ENCODE measurements at regions not wholly inside any gene's neighbourhood (a gene's known extent, or its start where the extent isn't known, plus 50 kb on each side); places are given as distances from the start of the nearest gene placed in this dataset.
"Not testable (repeated sequence)": the region's sequence is repeated elsewhere in the genome, so short reads cannot be mapped to it uniquely, and the experiment has no call there.

GRCh38 chrX:551306-551705 is 79.3 kb upstream of the SHOX start:
- ChIA-PET POLR2A (no interaction called here), CTCF (no interaction called here)
- H3K9me3 Mint-ChIP-seq: peaks cover 8 to 33% (median 29%) of the 10 kb centered on the region in 3 donors
- H3K27me3 ChIP-seq (replicated peaks in 1 of 2; ENCODE audit: control insufficient read depth in 2 of 2, extremely low read depth in 1 of 2, insufficient read depth in 2 of 2, low read length in 1 of 2): peaks cover 0 to 4% of the 10 kb centered on the region in 2 experiments
- no peaks in the 10 kb centered on the region for H3K36me3 Mint-ChIP-seq
- no peak overlapping the region for H3K27ac ChIP-seq (ENCODE audit: low read length)
- no peaks in the 10 kb centered on the region for H3K9me3 ChIP-seq
- 73% methylated on average over 2 of the region's 2 CpGs for WGBS (ENCODE audit: insufficient coverage)
- ATAC-seq (replicated peaks in 1 of 4) (no peak), DNase-seq (no peak)
- no peaks in the 10 kb centered on the region for H3K4me1 ChIP-seq (ENCODE audit: control insufficient read depth in 1 of 2, extremely low read depth in 1 of 2, insufficient read depth in 2 of 2, low read length in 2 of 2)
- H3K36me3 ChIP-seq (ENCODE audit: control insufficient read depth in 2 of 2, extremely low read depth in 1 of 2, insufficient read depth in 1 of 2, low read length in 1 of 2): no peaks in the 10 kb centered on the region
- H3K4me3 ChIP-seq (ENCODE audit: control insufficient read depth in 1 of 2, extremely low read depth in 1 of 2, low read length in 1 of 2): no peak overlapping the region
- peaks cover 0 to 4% of the 10 kb centered on the region in 2 donors for H3K27me3 Mint-ChIP-seq
- H3K27ac Mint-ChIP-seq: no peak overlapping the region
- H3K4me1 Mint-ChIP-seq: no peaks in the 10 kb centered on the region
- H3K4me3 Mint-ChIP-seq: no peak overlapping the region

- no peaks in the 10 kb centered on the region for H3K4me1 ChIP-seq (ENCODE audit: control insufficient read depth in 1 of 2, extremely low read depth in 1 of 2, insufficient read depth in 2 of 2, low read length in 2 of 2)
- 91% methylated on average over 14 of the region's 17 CpGs for WGBS (ENCODE audit: insufficient coverage)
- ChIA-PET CTCF (no interaction called here), POLR2A (no interaction called here)
- no peak overlapping the region for H3K27ac ChIP-seq (ENCODE audit: low read length)
- peaks cover 0 to 4% of the 10 kb centered on the region in 2 donors for H3K27me3 Mint-ChIP-seq
- H3K4me3 ChIP-seq (ENCODE audit: control insufficient read depth in 1 of 2, extremely low read depth in 1 of 2, low read length in 1 of 2): no peak overlapping the region
- no peaks in the 10 kb centered on the region for H3K9me3 ChIP-seq
- H3K36me3 ChIP-seq (ENCODE audit: control insufficient read depth in 2 of 2, extremely low read depth in 1 of 2, insufficient read depth in 1 of 2, low read length in 1 of 2): no peaks in the 10 kb centered on the region
- H3K27me3 ChIP-seq (replicated peaks in 1 of 2; ENCODE audit: control insufficient read depth in 2 of 2, extremely low read depth in 1 of 2, insufficient read depth in 2 of 2, low read length in 1 of 2): peaks cover 0 to 4% of the 10 kb centered on the region in 2 experiments
- DNase-seq: no peak
- no peak for ATAC-seq (replicated peaks in 1 of 4)
- H3K36me3 Mint-ChIP-seq: no peaks in the 10 kb centered on the region
- H3K4me1 Mint-ChIP-seq: no peaks in the 10 kb centered on the region
- H3K9me3 Mint-ChIP-seq: peaks cover 8 to 33% (median 24%) of the 10 kb centered on the region in 3 donors
- no peak overlapping the region for H3K27ac Mint-ChIP-seq
- no peak overlapping the region for H3K4me3 Mint-ChIP-seq
Measured at GRCh38 chrX:552496-552895, 78.1 kb upstream of the SHOX start.

GRCh38 chrX:554271-554670 is 76.3 kb upstream of the SHOX start:
- Histone ChIP-seq H3K36me3 (ENCODE audit: control insufficient read depth in 2 of 2, extremely low read depth in 1 of 2, insufficient read depth in 1 of 2, low read length in 1 of 2) (no peaks in the 10 kb centered on the region), H3K4me1 (ENCODE audit: control insufficient read depth in 1 of 2, extremely low read depth in 1 of 2, insufficient read depth in 2 of 2, low read length in 2 of 2) (no peaks in the 10 kb centered on the region), H3K9me3 (no peaks in the 10 kb centered on the region), H3K4me3 (ENCODE audit: control insufficient read depth in 1 of 2, extremely low read depth in 1 of 2, low read length in 1 of 2) (no peak overlapping the region), H3K27me3 (replicated peaks in 1 of 2; ENCODE audit: control insufficient read depth in 2 of 2, extremely low read depth in 1 of 2, insufficient read depth in 2 of 2, low read length in 1 of 2) (peaks cover 0 to 4% of the 10 kb centered on the region in 2 experiments), H3K27ac (ENCODE audit: low read length) (no peak overlapping the region)
- ChIA-PET CTCF (no interaction called here), POLR2A (no interaction called here)
- H3K27me3 Mint-ChIP-seq: peaks cover 0 to 7% of the 10 kb centered on the region in 2 donors
- ATAC-seq (replicated peaks in 1 of 4) (no peak), DNase-seq (no peak)
- H3K27ac Mint-ChIP-seq: no peak overlapping the region
- H3K9me3 Mint-ChIP-seq: peaks cover 6 to 26% (median 20%) of the 10 kb centered on the region in 3 donors
- H3K36me3 Mint-ChIP-seq: no peaks in the 10 kb centered on the region
- H3K4me1 Mint-ChIP-seq: no peaks in the 10 kb centered on the region
- no peak overlapping the region for H3K4me3 Mint-ChIP-seq
- WGBS (ENCODE audit: insufficient coverage): 90% methylated on average over 18 of the region's 21 CpGs

GRCh38 chrX:555725-556666 is 74.6 kb upstream of the SHOX start:
- peaks cover 0 to 7% of the 10 kb centered on the region in 2 donors for H3K27me3 Mint-ChIP-seq
- POLR2A ChIA-PET: no interaction called here
- WGBS (ENCODE audit: insufficient coverage): 82% methylated on average over 19 of the region's 37 CpGs

GRCh38 chrX:557601-558000 is 73.0 kb upstream of the SHOX start:
- H3K4me1 ChIP-seq (ENCODE audit: control insufficient read depth in 1 of 2, extremely low read depth in 1 of 2, insufficient read depth in 2 of 2, low read length in 2 of 2); H3K27me3 ChIP-seq (replicated peaks in 1 of 2; ENCODE audit: control insufficient read depth in 2 of 2, extremely low read depth in 1 of 2, insufficient read depth in 2 of 2, low read length in 1 of 2); H3K27ac ChIP-seq (ENCODE audit: low read length); POLR2A ChIA-PET; DNase-seq; H3K4me1 Mint-ChIP-seq; H3K27me3 Mint-ChIP-seq; H3K9me3 ChIP-seq; ATAC-seq (replicated peaks in 1 of 4); H3K36me3 ChIP-seq (ENCODE audit: control insufficient read depth in 2 of 2, extremely low read depth in 1 of 2, insufficient read depth in 1 of 2, low read length in 1 of 2); H3K36me3 Mint-ChIP-seq; H3K4me3 Mint-ChIP-seq; CTCF ChIA-PET; H3K4me3 ChIP-seq (ENCODE audit: control insufficient read depth in 1 of 2, extremely low read depth in 1 of 2, low read length in 1 of 2); H3K27ac Mint-ChIP-seq: not testable (repeated sequence)
- 90% methylated on average over 18 of the region's 21 CpGs for WGBS (ENCODE audit: insufficient coverage)
- peaks cover 0 to 14% (median 5%) of the 10 kb centered on the region in 3 donors for H3K9me3 Mint-ChIP-seq

More at GRCh38 chrX:555725-556666, 74.6 kb upstream of the SHOX start:
- no peak overlapping the region for H3K4me3 ChIP-seq (ENCODE audit: control insufficient read depth in 1 of 2, extremely low read depth in 1 of 2, low read length in 1 of 2)
- H3K27me3 ChIP-seq (replicated peaks in 1 of 2; ENCODE audit: control insufficient read depth in 2 of 2, extremely low read depth in 1 of 2, insufficient read depth in 2 of 2, low read length in 1 of 2): peaks cover 0 to 4% of the 10 kb centered on the region in 2 experiments
- H3K27ac Mint-ChIP-seq: no peak overlapping the region
- no peak overlapping the region for H3K27ac ChIP-seq (ENCODE audit: low read length)
- no peaks in the 10 kb centered on the region for H3K9me3 ChIP-seq
- DNase-seq (no peak), ATAC-seq (replicated peaks in 1 of 4) (no peak)
- no peaks in the 10 kb centered on the region for H3K4me1 Mint-ChIP-seq
- peaks cover 5 to 9% (median 6%) of the 10 kb centered on the region in 3 donors for H3K9me3 Mint-ChIP-seq
- H3K36me3 ChIP-seq (ENCODE audit: control insufficient read depth in 2 of 2, extremely low read depth in 1 of 2, insufficient read depth in 1 of 2, low read length in 1 of 2): no peaks in the 10 kb centered on the region
- H3K4me3 Mint-ChIP-seq: no peak overlapping the region
- CTCF ChIA-PET: no interaction called here
- H3K4me1 ChIP-seq (ENCODE audit: control insufficient read depth in 1 of 2, extremely low read depth in 1 of 2, insufficient read depth in 2 of 2, low read length in 2 of 2): no peaks in the 10 kb centered on the region
- H3K36me3 Mint-ChIP-seq: no peaks in the 10 kb centered on the region

- H3K27ac ChIP-seq (ENCODE audit: low read length); H3K4me3 Mint-ChIP-seq; H3K4me1 ChIP-seq (ENCODE audit: control insufficient read depth in 1 of 2, extremely low read depth in 1 of 2, insufficient read depth in 2 of 2, low read length in 2 of 2); H3K4me1 Mint-ChIP-seq; ATAC-seq (replicated peaks in 1 of 4); H3K9me3 ChIP-seq; H3K4me3 ChIP-seq (ENCODE audit: control insufficient read depth in 1 of 2, extremely low read depth in 1 of 2, low read length in 1 of 2); H3K27me3 Mint-ChIP-seq; CTCF ChIA-PET; POLR2A ChIA-PET; H3K27ac Mint-ChIP-seq; H3K36me3 Mint-ChIP-seq; H3K36me3 ChIP-seq (ENCODE audit: control insufficient read depth in 2 of 2, extremely low read depth in 1 of 2, insufficient read depth in 1 of 2, low read length in 1 of 2); DNase-seq; H3K27me3 ChIP-seq (replicated peaks in 1 of 2; ENCODE audit: control insufficient read depth in 2 of 2, extremely low read depth in 1 of 2, insufficient read depth in 2 of 2, low read length in 1 of 2): not testable (repeated sequence)
- H3K9me3 Mint-ChIP-seq: peaks cover 0 to 14% (median 5%) of the 10 kb centered on the region in 3 donors
- WGBS (ENCODE audit: insufficient coverage): no CpG with 5 or more reads among the region's 10 CpGs
Measured at GRCh38 chrX:559282-559681, 71.3 kb upstream of the SHOX start.

All from T-cell (primary cell).